Right renal cortex interstitium (tissue), 3 donors: ENCODE measurements at regions not wholly inside any gene's neighbourhood (a gene's known extent, or its start where the extent isn't known, plus 50 kb on each side); places are given as distances from the start of the nearest gene placed in this dataset.

Source experiments
- DNase-seq, 3 donors: peaks; one replicate each; pipeline ENCODE4 v3.0.0-alpha.2; 2013; ENCODE audit warnings: low read depth in 3 of 3, low spot score in 2 of 3

DNA sequence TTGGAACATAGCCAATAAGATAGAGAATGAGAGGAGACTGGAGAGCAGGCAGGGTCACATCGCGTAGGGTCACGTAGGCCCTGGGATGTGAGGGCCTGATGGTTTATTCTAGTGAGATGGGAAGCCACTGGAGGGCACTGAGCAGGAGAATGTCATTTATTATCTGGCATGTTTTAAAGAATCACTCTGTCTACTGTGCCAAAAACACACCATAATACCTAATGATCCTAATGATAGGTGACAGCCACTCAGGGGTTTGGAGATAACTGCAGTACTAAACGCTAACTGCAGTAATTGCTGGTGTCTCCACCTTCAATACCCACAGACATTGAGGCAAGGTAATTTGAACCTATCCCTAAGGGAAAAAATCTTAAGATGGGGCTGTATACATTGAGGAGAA lies 185.4 kb downstream of the TTLL7 start:
- DNase-seq, result no peak

DNA sequence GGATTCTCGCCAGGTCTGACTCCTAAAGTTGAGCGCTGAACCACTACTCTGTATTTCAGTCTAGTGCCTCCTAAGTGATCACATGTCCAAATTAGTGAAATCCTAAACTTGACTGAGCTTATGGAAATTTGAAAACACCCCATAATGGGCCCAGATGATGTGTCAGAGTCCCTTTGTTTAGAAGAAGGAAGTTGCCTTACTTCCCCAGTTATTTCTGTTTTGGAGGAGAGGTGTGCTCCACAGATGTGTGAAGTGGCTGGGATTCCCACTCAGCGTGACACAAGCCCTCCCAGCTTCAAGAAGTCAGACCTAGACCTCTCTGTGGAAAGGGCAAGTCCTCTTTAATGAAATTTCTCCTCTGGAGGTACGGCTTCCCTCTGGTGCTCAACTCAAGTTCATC lies 188.8 kb downstream of the TTLL7 start:
- no peak for DNase-seq

DNA sequence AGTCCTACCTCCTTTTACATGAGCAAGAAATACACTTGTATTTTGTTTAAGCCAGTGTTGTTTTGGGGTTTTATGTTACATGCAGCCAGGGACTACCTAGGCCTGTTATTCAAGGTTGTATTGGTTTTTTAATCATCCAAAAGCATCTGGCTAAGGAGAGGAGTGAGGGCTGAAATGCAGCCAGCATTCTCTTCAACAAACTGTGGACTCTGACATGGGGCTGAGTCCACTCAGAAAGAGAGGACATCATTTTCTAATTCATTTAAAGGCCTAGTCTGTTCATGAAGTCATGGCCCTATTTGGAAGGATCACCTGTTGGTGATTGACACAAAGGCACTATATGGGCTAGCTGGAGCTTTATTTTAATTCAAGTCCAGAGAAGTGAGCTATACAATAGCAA lies 190.4 kb downstream of the TTLL7 start:
- no peak for DNase-seq

DNA sequence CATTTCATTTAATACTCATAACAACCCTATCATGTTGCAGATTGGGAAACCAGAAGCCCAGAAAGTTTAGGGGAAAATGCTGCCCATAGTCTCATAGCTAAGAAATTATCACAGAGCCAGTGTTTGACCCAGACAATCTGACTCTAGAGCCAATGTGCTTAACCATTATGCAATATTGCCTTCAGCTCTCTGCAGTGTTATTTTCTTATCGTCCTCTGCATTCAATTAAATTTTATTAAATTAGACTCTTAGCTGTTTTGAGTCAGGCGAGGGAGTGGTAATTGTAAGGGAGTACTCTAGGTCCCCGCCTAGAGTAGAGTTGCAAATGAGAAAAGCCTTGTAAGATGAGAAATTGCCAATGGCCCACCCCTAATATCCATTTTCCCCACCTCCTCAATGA lies 191.1 kb downstream of the TTLL7 start:
- DNase-seq, result no peak

DNA sequence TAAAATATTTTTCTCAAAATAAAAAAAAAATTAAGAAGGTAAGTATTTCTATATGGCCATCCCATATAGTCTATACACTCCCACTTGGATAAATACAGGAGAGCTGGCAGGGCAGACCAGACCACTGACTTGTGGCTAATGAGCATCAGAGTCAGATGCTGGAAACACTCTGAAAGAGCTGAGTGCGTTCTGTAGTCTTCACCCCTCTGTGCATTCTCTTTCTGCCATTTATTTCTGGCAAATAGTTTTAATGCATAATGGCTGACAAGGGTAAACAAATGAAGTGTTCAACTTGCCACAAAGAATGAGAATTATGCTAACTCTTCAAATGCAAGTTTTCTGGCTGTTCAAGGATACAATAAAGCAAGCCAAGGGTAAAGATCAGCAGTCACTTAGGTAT lies 191.7 kb downstream of the TTLL7 start:
- DNase-seq, result no peak

DNA sequence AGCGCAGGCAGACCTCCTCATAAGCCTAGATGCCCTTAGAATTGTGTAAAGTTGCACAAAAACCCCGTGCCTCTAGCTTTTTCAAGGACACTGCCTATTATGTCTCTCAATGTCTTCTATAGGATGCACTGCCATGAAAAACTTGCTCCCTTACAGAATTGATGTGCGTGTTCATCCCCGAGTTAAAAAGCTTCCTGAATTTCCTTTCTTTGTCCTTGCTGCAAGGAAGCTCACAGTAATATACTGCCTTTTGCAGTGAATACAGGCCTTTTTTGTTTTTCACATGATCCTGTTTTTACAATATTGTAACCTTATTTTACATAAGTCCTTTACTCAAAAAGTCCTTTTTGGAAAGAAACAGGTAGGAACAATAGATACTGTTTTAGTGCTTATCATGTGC lies 193.0 kb downstream of the TTLL7 start:
- no peak for DNase-seq

DNA sequence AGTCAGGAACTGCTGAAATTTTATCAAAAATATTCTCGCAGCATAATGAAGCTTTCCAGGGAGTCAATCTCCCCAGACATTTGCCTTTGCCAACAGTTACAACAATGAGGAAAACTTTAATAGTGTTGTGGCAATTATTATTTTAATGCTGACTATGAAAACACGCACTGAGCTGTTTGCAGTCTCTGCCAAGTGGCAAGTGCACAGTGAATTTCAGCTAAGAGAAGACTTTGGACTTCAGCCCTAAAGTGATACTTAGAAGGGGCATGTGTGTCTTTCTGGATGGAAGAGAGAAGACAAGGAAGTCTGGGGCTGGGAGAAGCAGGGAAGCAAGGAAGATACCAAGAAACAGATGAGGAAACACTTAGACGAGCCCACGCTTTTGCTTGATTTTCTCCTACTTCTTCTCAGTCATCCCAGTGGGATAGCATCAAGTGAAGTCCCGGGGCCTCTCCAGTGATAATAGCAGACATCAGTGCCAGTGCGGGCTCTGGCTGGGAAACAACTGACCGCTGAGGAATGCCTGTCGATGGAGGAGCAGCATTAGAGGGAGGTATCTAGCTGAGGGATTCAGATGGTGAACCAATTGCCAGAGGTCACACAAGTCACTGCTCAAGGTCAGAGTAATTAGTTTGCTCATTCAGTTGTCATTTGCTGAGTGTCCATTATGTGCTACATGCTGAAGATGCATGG lies 196.3 kb downstream of the TTLL7 start:
- no peak for DNase-seq

DNA sequence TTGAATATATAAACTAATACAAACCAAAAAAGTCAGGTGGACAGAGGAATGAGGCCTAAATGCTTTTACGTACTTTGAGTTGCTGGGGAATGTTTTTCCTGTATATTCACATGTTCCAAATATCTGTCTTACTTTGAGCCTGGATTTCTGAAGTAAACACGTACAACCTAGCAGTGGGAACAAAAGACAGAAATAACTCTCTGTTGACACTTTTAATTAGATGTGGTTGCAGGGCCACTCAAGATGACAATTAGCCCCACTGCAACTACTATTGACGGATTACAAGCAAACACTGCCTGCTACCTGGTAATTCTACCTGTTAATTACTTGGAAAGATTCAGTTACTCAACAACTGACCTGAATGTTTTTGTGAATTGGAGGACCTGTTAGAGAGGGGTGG lies 196.9 kb downstream of the TTLL7 start:
- no peak for DNase-seq

DNA sequence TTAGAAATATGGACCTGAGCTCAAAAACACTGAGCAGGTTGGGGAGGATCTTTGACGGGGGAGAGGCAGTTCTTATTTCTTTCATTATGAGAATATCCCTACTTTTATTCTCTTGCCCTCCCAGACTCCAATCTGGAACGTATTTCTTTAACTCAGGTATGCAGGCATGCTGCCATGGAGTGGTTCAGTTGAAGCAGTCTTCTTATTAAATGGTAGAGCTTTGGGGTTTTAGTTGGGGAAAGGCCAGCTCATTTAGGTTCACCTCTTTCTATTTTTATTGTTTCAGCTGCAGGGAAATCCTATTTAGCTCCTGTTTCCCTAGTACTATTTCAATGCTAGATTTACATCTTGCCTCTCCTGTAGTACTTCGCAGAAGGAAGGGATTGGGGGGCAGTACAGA lies 198.9 kb downstream of the TTLL7 start:
- no peak for DNase-seq

DNA sequence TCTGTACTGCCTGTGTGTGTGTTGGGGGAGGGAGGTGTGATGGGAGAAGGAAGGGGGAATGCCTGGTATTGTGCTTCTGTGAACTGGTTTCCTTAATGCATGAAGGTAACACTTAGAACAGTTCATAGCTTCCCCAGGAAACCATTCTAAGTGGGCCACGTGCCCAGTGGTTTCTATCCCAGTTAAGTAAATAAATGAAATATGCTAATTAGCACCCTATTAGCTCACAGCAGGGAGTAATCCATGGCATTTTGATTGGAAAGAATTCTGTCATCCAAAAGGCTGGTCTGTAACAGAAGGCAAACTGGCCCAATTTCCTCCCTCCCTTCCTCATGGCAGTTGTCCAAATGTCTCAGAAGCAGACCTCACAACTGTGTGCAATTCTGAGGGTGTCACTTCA lies 199.3 kb downstream of the TTLL7 start:
- DNase-seq, result no peak

DNA sequence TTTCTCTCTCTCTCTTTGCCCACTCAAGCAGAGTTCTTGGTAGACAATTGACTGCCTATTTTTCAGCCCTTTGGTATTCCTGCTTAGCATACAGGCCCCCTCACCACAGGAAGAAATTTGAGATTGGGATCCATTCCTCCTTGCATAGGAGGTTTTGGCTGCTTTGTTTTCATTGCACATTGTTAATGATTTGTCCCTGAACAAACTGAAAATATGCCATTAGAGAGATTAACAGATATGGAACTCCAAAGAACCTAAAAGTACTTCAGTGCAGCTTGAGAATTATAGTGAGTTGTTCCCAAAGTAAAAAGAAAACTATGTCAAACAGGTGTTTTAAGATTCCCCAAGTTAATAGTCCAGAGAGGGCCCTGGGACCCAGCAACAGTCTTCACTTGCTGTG lies 200.0 kb downstream of the TTLL7 start:
- DNase-seq, result no peak

DNA sequence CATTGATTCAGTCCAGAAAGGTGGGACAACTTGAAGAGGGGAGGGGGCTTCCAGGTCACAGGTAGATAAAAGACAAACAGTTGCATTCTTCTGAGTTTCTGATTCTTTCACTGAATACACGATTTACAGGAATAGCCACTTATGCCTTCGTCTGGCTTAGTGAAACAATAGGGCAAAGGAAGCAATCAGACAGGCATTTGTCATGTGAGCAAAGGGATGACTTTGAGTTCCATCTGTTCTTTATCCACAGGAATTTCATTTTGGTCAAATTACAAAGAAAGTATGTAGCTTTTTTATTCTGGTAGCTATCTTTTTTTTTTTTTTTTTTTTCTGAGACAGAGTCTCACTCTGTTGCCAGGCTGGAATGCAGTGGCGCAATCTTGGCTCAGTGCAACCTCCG lies 202.5 kb downstream of the TTLL7 start:
- no peak for DNase-seq

DNA sequence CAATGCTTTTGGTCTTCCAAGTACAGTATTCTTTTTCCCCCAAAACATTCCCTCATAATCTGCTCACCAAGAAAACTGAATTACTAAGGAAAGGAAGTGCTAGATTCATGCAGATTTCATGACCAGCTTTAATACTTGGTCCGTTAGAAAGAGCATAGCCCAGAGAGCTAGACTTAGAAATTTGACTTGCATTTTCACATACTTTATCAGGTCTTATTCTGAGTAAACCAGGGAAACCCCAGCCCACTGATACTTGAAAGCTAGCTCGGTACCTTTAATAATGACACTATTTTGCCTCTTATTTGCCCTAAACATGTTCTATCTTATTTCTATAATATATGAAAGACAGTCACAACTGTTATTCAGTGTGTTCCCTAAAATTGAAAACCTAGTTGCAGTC lies 204.5 kb downstream of the TTLL7 start:
- no peak for DNase-seq

DNA sequence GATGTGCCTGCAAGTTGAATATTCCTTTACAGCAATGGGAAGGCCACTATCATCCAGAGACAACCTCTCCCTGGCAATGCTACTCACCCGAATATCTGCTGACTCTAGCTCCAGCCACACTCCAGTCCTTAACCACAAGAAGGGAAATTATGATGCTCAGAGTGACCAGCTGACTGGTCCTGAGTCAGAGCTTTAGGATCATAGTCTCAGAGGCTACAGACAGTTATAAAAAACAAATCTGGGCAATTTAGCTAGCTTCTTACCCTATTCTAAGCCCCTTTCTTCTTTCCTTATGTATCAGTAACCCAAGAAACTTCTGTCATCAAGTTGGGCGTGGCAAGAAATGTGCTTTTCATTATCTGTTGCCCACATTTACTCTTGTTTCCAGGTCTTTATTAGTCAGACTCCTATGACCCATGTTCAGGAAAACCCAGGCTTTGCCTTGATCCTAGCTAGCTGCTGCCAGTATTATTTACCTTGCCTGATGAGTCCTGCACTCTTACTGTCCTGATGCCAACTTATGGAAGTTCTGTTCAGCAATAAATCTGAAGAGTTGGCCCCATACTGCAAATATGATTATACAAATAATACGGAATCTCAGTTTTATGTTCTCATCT lies 207.0 kb downstream of the TTLL7 start:
- no peak for DNase-seq

DNA sequence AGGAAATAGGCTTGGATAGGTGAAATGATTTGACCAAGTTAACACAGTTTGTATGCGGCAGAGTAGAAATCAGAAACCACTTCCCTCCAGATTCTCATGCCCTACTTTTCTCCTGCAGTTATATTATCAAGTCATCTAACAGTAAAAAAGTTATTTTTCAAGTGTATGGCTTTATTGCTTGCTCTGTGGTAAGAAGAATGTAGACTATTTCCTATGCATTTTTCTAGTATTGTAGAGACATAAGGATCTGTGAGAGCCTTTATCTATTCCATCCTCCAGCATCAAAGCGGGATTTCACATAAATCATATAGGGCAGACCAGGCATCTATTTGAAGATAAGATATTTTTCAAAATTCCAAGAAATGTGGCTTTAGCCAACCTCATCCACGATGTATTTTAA lies 208.5 kb downstream of the TTLL7 start:
- no peak for DNase-seq

DNA sequence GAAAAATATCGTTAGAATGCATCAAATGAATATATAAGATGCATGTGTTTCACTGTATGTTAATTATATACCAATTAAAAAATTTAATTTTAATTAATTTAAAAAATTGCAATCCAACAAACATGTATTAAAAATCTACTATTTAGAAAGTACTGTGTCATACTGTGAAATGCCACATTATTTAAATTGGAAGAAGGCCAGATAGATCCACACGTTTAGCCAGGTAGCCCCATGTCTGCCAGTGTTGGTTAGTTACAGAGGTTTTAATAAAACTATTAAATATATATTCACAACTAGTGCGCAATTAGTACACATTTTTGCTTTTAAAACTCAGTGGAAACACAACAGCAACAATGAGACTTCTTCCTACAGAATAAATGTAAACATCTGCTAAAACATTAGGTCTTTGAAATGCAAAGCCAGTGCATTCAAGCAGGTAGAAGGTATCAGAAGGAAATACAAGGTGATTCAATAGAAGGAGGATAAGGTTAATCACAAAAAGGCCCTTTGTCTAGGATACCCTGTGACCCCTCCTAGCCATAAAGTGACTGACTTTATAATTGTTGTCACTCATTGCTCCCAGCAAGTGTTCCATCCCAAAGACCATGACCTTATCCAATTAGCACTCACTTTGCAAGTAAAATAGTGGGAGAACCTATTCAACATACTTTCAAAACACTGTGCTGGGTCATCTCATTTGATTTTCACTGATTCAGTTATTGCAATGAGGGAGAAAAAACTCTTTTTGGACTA lies 211.5 kb downstream of the TTLL7 start:
- DNase-seq, result no peak

DNA sequence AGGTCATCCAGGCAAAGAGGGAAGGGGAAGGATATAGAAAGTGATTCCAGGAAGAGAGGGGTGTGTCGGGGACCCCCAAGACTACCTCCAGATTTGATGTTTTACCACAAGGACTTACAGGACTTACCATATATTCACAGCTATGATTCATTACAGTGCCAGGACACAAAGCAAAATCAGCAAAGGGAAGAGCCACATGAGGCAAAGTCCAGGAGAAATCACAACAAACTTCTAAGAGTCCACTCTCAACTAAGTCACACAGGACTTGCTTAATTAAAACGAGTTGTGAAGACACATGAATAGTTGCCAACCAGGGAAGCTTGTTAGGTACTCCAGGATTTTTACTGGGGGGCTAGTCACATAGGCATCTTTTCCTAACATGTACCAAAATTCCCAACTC lies 217.3 kb downstream of the TTLL7 start:
- DNase-seq, result no peak

DNA sequence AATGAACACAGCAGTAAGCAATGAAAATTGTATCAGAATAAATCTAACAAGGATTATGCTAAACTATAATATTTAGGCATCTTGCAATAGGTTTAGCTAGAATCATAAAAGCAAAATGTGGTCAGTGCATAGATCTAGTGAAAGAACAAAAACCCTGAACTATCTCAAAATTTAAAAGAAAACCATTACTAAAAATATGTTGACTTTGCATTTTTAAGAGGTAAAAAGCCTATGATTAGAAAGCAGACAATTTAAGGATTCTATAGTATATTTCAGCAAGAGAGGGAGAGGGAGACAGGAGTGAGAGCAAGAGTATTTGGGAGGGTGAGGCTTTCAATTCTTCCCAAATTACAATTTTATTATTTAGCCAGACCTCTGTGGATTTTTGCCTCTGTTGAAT lies 219.4 kb downstream of the TTLL7 start:
- DNase-seq, result no peak

DNA sequence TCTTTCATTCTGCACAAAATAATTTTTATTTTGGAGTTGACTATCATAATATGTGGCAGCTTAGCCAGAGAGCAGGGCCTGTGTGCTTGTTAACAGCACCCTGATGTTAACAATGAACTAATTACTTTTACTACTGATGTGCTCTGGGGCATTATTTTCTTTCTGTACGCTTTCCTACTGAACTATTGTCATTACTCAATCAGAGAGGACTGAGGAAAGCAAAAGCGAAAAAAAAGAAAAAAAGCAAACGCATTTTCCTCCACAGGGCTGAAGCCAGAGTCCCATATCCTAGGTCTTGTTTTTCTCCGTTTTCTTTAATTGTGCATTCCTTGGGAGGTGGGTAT lies 221.2 kb downstream of the TTLL7 start:
- DNase-seq, result no peak

DNA sequence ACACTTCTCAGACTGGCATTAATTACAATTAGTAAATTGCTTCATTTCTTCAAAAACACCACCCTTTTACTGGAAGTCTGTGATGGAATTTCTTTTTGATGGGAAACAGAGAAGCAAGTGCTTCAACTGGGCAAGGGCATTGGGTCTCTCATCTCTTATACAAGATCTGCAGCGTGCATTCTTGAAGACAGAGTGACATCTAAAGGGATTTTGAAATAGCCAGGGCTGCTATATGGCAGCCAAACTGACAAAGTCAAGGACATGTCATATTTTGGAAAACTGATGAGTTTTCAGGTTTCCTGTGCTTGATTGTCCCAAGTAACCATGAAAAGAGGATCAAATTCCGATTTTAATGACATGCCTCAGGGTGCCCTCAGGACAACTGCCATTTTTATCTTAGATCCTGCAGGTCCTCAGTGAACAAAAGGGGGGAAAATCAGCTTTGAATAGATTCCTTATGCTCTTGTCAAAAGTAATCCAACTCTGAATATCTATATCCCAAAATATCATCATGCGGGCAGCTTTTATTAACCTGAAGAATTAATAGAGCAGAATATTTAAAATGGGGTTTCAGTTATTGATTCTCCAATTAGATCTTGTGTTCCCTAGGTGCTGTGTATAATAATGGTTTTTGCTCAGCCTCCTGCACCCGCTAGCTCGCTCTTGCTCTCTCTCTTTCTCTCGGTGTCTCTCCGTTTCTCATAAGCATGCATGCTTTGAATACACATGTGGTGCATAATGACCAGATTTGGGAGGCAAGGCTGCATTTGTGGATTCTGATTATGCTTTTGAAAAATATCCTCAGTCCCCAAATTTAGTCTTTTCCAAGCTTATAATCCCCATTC lies 221.8 kb downstream of the TTLL7 start:
- DNase-seq, result no peak

DNA sequence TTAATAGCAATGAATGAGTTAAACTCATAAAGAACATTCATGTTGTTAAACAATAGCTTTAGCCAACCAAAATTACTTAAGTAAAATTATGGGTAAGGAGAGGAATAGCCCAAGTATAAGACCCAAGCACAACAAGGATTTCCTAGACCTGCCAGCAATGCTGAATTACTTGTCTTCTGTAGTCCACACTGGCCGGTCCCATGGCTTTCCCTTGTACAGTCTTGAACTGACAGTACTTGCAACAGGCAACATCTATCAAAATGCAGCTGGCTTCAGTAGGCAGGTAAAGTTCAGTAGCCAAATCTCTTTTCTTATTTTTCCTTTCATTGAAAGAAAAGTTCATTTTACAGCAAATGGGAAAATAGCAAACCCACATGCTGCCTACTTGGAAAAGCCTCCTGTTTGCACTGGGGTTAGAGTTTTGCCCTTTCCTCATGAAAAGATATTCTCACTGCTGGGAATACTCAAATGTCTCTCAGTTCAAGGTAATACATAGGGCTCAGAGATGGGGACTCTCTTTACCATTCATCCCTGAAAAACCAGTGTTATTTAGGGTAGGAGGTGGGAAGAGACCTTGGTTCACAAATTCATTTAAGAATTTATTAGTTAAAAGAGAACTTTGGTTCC lies 222.8 kb downstream of the TTLL7 start:
- no peak for DNase-seq
